ENCODE measurements at regions not wholly inside any gene's neighbourhood (a gene's known extent, or its start where the extent isn't known, plus 50 kb on each side); places are given as distances from the start of the nearest gene placed in this dataset.
"Not testable (repeated sequence)": the region's sequence is repeated elsewhere in the genome, so short reads cannot be mapped to it uniquely, and the experiment has no call there.

GRCh38 chr2:138906549-138906948, 126.4 kb upstream of the NXPH2 start:
- no peak for DNase-seq

GRCh38 chr2:138902239-138902871, 122.2 kb upstream of the NXPH2 start:
- no peak for DNase-seq

- no peak for DNase-seq
Measured at GRCh38 chr2:138901530-138901929, 121.3 kb upstream of the NXPH2 start.

GRCh38 chr2:138898855-138899254, 118.7 kb upstream of the NXPH2 start:
- DNase-seq = no peak

- no peak for DNase-seq
Measured at GRCh38 chr2:138897274-138897673, 117.1 kb upstream of the NXPH2 start.

GRCh38 chr2:138893746-138894145, 113.6 kb upstream of the NXPH2 start:
- DNase-seq = no peak

- no peak for DNase-seq
Measured at GRCh38 chr2:138881126-138881525, 100.9 kb upstream of the NXPH2 start.

- DNase-seq = no peak
Measured at GRCh38 chr2:138879931-138880330, 99.7 kb upstream of the NXPH2 start.

GRCh38 chr2:138877421-138877820, 97.2 kb upstream of the NXPH2 start:
- DNase-seq = no peak

- no peak for DNase-seq
Measured at GRCh38 chr2:138874251-138874650, 94.1 kb upstream of the NXPH2 start.

- DNase-seq = not testable (repeated sequence)
Measured at GRCh38 chr2:138872116-138872515, 91.9 kb upstream of the NXPH2 start.

GRCh38 chr2:138871312-138871711, 91.1 kb upstream of the NXPH2 start:
- no peak for DNase-seq

- no peak for DNase-seq
Measured at GRCh38 chr2:138867341-138867740, 87.2 kb upstream of the NXPH2 start.

GRCh38 chr2:138866797-138867196, 86.6 kb upstream of the NXPH2 start:
- no peak for DNase-seq

- no peak for DNase-seq
Measured at GRCh38 chr2:138853761-138854160, 73.6 kb upstream of the NXPH2 start.

GRCh38 chr2:138853296-138853695, 73.1 kb upstream of the NXPH2 start:
- DNase-seq = no peak

GRCh38 chr2:138846216-138846821, 66.1 kb upstream of the NXPH2 start:
- no peak for DNase-seq

GRCh38 chr2:138842341-138842740, 62.2 kb upstream of the NXPH2 start:
- no peak for DNase-seq

- DNase-seq = no peak
Measured at GRCh38 chr2:138841459-138841858, 61.3 kb upstream of the NXPH2 start.

GRCh38 chr2:138838851-138839620, 58.8 kb upstream of the NXPH2 start:
- no peak for DNase-seq

- DNase-seq = no peak
Measured at GRCh38 chr2:138831691-138832090, 51.5 kb upstream of the NXPH2 start.

- no peak for DNase-seq
Measured at GRCh38 chr2:138831154-138831553, 51.0 kb upstream of the NXPH2 start.

- no peak for DNase-seq
Measured at GRCh38 chr2:138830547-138830946, 50.4 kb upstream of the NXPH2 start.

Measured in femur (tissue), 1 donor.